Ishikawa (cell line): ENCODE measurements at regions not wholly inside any gene's neighbourhood (a gene's known extent, or its start where the extent isn't known, plus 50 kb on each side); places are given as distances from the start of the nearest gene placed in this dataset.

Experiments used
- EP300 ChIP-seq: IDR thresholded peaks from 2 replicates; pipeline ENCODE4 v1.6.1; 2012; ENCODE audit warnings: borderline replicate concordance
- YY1 ChIP-seq: IDR thresholded peaks from 2 replicates; pipeline ENCODE4 v1.6.1; 2012; ENCODE audit warnings: low read depth
- TF ChIP-seq, protein P1 (sequence below): IDR thresholded peaks from 2 replicates; pipeline ENCODE4 v1.6.1; 2012; ENCODE audit warnings: low read depth, mild to moderate bottlenecking
- TF ChIP-seq, protein P2 (sequence below): IDR thresholded peaks from 2 replicates; pipeline ENCODE4 v1.6.1; 2012

DNA sequence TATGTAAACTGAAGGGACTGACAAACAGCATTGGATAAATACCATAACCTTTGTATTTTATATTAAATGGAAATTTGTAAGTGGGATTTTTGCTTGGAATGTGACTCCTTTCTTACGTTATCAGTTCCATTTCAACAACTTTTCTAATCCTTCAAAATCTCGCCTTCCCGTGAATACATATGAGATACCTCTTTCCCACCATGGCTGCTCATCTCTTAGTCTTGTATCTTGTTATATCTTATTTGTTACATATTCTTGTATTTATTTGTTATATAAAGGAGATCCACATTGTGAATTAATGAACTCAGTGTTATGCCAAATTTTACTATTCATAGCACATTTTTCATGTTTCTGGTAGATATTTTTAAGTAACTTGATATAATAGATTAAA lies 623.7 kb downstream of the MCTP2 start:
- TF ChIP-seq, protein P1, sequence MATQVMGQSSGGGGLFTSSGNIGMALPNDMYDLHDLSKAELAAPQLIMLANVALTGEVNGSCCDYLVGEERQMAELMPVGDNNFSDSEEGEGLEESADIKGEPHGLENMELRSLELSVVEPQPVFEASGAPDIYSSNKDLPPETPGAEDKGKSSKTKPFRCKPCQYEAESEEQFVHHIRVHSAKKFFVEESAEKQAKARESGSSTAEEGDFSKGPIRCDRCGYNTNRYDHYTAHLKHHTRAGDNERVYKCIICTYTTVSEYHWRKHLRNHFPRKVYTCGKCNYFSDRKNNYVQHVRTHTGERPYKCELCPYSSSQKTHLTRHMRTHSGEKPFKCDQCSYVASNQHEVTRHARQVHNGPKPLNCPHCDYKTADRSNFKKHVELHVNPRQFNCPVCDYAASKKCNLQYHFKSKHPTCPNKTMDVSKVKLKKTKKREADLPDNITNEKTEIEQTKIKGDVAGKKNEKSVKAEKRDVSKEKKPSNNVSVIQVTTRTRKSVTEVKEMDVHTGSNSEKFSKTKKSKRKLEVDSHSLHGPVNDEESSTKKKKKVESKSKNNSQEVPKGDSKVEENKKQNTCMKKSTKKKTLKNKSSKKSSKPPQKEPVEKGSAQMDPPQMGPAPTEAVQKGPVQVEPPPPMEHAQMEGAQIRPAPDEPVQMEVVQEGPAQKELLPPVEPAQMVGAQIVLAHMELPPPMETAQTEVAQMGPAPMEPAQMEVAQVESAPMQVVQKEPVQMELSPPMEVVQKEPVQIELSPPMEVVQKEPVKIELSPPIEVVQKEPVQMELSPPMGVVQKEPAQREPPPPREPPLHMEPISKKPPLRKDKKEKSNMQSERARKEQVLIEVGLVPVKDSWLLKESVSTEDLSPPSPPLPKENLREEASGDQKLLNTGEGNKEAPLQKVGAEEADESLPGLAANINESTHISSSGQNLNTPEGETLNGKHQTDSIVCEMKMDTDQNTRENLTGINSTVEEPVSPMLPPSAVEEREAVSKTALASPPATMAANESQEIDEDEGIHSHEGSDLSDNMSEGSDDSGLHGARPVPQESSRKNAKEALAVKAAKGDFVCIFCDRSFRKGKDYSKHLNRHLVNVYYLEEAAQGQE = no peak
- TF ChIP-seq EP300 (no peak), YY1 (no peak)
- TF ChIP-seq, protein P2, sequence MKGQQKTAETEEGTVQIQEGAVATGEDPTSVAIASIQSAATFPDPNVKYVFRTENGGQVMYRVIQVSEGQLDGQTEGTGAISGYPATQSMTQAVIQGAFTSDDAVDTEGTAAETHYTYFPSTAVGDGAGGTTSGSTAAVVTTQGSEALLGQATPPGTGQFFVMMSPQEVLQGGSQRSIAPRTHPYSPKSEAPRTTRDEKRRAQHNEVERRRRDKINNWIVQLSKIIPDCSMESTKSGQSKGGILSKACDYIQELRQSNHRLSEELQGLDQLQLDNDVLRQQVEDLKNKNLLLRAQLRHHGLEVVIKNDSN = no peak
